ENCODE measurements at regions not wholly inside any gene's neighbourhood (a gene's known extent, or its start where the extent isn't known, plus 50 kb on each side); places are given as distances from the start of the nearest gene placed in this dataset.

DNA sequence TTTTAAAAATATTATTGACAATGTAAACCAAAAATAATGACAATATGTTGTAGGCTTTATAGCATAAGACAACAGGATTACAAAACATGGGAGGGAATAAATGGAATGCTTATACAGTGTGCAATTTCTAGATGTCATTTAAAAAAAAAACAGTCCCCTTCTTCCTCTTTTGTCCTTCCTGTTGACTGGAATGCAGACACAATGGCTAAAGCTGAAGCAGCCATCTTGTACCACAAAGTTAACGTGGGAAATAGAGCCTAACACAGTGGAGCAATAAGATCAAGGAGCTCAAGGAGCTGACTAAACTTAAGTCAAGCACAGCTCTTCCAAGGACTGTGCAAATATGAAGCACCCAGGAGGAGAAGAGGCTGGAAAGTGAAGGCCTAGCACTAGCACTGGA lies 208.1 kb downstream of the ARHGAP12 start:
- TF ChIP-seq ZNF121 (tag by site-specific recombination; IDR thresholded peaks at IDR 0.05) (no peak), ZNF302 (tag by site-specific recombination; IDR thresholded peaks at IDR 0.05; ENCODE audit: low read depth) (no peak), ZNF350 (tag by site-specific recombination; IDR thresholded peaks at IDR 0.05) (no peak), SCRT1 (tag by site-specific recombination; IDR thresholded peaks at IDR 0.05; ENCODE audit: borderline replicate concordance) (no peak), IKZF3 (tag by site-specific recombination; IDR thresholded peaks at IDR 0.05) (no peak), ZNF561 (tag by site-specific recombination; IDR thresholded peaks at IDR 0.05; ENCODE audit: borderline replicate concordance) (no peak)
- TF ChIP-seq, protein P1, sequence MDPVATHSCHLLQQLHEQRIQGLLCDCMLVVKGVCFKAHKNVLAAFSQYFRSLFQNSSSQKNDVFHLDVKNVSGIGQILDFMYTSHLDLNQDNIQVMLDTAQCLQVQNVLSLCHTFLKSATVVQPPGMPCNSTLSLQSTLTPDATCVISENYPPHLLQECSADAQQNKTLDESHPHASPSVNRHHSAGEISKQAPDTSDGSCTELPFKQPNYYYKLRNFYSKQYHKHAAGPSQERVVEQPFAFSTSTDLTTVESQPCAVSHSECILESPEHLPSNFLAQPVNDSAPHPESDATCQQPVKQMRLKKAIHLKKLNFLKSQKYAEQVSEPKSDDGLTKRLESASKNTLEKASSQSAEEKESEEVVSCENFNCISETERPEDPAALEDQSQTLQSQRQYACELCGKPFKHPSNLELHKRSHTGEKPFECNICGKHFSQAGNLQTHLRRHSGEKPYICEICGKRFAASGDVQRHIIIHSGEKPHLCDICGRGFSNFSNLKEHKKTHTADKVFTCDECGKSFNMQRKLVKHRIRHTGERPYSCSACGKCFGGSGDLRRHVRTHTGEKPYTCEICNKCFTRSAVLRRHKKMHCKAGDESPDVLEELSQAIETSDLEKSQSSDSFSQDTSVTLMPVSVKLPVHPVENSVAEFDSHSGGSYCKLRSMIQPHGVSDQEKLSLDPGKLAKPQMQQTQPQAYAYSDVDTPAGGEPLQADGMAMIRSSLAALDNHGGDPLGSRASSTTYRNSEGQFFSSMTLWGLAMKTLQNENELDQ (tag by site-specific recombination; IDR thresholded peaks at IDR 0.05; ENCODE audit: low read depth): no peak
- TF ChIP-seq, protein P2, sequence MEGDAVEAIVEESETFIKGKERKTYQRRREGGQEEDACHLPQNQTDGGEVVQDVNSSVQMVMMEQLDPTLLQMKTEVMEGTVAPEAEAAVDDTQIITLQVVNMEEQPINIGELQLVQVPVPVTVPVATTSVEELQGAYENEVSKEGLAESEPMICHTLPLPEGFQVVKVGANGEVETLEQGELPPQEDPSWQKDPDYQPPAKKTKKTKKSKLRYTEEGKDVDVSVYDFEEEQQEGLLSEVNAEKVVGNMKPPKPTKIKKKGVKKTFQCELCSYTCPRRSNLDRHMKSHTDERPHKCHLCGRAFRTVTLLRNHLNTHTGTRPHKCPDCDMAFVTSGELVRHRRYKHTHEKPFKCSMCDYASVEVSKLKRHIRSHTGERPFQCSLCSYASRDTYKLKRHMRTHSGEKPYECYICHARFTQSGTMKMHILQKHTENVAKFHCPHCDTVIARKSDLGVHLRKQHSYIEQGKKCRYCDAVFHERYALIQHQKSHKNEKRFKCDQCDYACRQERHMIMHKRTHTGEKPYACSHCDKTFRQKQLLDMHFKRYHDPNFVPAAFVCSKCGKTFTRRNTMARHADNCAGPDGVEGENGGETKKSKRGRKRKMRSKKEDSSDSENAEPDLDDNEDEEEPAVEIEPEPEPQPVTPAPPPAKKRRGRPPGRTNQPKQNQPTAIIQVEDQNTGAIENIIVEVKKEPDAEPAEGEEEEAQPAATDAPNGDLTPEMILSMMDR (tag by site-specific recombination; IDR thresholded peaks at IDR 0.05): no peak
- TF ChIP-seq, protein P3, sequence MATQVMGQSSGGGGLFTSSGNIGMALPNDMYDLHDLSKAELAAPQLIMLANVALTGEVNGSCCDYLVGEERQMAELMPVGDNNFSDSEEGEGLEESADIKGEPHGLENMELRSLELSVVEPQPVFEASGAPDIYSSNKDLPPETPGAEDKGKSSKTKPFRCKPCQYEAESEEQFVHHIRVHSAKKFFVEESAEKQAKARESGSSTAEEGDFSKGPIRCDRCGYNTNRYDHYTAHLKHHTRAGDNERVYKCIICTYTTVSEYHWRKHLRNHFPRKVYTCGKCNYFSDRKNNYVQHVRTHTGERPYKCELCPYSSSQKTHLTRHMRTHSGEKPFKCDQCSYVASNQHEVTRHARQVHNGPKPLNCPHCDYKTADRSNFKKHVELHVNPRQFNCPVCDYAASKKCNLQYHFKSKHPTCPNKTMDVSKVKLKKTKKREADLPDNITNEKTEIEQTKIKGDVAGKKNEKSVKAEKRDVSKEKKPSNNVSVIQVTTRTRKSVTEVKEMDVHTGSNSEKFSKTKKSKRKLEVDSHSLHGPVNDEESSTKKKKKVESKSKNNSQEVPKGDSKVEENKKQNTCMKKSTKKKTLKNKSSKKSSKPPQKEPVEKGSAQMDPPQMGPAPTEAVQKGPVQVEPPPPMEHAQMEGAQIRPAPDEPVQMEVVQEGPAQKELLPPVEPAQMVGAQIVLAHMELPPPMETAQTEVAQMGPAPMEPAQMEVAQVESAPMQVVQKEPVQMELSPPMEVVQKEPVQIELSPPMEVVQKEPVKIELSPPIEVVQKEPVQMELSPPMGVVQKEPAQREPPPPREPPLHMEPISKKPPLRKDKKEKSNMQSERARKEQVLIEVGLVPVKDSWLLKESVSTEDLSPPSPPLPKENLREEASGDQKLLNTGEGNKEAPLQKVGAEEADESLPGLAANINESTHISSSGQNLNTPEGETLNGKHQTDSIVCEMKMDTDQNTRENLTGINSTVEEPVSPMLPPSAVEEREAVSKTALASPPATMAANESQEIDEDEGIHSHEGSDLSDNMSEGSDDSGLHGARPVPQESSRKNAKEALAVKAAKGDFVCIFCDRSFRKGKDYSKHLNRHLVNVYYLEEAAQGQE (tag by site-specific recombination; IDR thresholded peaks at IDR 0.05): no peak
- TF ChIP-seq, protein P4, sequence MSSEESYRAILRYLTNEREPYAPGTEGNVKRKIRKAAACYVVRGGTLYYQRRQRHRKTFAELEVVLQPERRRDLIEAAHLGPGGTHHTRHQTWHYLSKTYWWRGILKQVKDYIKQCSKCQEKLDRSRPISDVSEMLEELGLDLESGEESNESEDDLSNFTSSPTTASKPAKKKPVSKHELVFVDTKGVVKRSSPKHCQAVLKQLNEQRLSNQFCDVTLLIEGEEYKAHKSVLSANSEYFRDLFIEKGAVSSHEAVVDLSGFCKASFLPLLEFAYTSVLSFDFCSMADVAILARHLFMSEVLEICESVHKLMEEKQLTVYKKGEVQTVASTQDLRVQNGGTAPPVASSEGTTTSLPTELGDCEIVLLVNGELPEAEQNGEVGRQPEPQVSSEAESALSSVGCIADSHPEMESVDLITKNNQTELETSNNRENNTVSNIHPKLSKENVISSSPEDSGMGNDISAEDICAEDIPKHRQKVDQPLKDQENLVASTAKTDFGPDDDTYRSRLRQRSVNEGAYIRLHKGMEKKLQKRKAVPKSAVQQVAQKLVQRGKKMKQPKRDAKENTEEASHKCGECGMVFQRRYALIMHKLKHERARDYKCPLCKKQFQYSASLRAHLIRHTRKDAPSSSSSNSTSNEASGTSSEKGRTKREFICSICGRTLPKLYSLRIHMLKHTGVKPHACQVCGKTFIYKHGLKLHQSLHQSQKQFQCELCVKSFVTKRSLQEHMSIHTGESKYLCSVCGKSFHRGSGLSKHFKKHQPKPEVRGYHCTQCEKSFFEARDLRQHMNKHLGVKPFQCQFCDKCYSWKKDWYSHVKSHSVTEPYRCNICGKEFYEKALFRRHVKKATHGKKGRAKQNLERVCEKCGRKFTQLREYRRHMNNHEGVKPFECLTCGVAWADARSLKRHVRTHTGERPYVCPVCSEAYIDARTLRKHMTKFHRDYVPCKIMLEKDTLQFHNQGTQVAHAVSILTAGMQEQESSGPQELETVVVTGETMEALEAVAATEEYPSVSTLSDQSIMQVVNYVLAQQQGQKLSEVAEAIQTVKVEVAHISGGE (tag by site-specific recombination; conservative IDR thresholded peaks at IDR 0.05; ENCODE audit: low read depth): no peak
- TF ChIP-seq, protein P5, sequence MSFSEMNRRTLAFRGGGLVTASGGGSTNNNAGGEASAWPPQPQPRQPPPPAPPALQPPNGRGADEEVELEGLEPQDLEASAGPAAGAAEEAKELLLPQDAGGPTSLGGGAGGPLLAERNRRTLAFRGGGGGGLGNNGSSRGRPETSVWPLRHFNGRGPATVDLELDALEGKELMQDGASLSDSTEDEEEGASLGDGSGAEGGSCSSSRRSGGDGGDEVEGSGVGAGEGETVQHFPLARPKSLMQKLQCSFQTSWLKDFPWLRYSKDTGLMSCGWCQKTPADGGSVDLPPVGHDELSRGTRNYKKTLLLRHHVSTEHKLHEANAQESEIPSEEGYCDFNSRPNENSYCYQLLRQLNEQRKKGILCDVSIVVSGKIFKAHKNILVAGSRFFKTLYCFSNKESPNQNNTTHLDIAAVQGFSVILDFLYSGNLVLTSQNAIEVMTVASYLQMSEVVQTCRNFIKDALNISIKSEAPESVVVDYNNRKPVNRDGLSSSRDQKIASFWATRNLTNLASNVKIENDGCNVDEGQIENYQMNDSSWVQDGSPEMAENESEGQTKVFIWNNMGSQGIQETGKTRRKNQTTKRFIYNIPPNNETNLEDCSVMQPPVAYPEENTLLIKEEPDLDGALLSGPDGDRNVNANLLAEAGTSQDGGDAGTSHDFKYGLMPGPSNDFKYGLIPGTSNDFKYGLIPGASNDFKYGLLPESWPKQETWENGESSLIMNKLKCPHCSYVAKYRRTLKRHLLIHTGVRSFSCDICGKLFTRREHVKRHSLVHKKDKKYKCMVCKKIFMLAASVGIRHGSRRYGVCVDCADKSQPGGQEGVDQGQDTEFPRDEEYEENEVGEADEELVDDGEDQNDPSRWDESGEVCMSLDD (tag by site-specific recombination; IDR thresholded peaks at IDR 0.05): no peak
- TF ChIP-seq, protein P6, sequence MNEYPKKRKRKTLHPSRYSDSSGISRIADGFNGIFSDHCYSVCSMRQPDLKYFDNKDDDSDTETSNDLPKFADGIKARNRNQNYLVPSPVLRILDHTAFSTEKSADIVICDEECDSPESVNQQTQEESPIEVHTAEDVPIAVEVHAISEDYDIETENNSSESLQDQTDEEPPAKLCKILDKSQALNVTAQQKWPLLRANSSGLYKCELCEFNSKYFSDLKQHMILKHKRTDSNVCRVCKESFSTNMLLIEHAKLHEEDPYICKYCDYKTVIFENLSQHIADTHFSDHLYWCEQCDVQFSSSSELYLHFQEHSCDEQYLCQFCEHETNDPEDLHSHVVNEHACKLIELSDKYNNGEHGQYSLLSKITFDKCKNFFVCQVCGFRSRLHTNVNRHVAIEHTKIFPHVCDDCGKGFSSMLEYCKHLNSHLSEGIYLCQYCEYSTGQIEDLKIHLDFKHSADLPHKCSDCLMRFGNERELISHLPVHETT (tag by site-specific recombination; IDR thresholded peaks at IDR 0.05): no peak

Data from HEK293 (cell line).